Fibroblast of mammary gland (primary cell): ENCODE measurements at regions not wholly inside any gene's neighbourhood (a gene's known extent, or its start where the extent isn't known, plus 50 kb on each side); places are given as distances from the start of the nearest gene placed in this dataset.
A peak's percentile ranks its signal among the peaks of the same experiment; 100 is the strongest.

Experiments
- DNase-seq: peaks from one replicate; pipeline ENCODE4 v3.0.0-alpha.2; 2010; ENCODE audit warnings: low read depth
- H3K4me3 ChIP-seq: 2 replicates; pipeline ENCODE4 v1.5.1; 2011; ENCODE audit warnings: low read depth, mild to moderate bottlenecking, low read length, moderate library complexity; ENCODE audit not compliant: control insufficient read depth
- TF ChIP-seq, protein P1 (sequence below): conservative IDR thresholded peaks from 2 replicates; pipeline ENCODE4 v1.5.1; 2011; ENCODE audit warnings: low read depth, low read length, inconsistent platforms; ENCODE audit not compliant: control insufficient read depth, insufficient read depth

DNA sequence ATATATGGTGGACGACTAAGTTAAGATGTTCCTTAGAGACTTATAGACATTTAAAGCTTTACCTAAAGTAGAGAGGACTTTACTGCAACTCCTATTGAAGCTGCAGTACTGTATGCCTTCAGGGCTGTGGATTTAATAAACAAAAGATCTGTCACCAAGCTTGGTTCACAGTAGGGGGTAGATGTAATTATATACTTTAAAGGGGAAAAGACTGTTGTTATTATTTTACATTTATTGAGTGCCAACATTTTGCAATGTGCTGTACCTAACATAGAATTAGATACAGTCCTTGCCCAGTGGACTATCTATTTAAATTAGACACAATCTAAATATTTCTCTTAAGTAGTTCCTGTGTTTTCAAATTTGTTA is 67.2 kb downstream of the SLIT2 start:
- TF ChIP-seq, protein P1, sequence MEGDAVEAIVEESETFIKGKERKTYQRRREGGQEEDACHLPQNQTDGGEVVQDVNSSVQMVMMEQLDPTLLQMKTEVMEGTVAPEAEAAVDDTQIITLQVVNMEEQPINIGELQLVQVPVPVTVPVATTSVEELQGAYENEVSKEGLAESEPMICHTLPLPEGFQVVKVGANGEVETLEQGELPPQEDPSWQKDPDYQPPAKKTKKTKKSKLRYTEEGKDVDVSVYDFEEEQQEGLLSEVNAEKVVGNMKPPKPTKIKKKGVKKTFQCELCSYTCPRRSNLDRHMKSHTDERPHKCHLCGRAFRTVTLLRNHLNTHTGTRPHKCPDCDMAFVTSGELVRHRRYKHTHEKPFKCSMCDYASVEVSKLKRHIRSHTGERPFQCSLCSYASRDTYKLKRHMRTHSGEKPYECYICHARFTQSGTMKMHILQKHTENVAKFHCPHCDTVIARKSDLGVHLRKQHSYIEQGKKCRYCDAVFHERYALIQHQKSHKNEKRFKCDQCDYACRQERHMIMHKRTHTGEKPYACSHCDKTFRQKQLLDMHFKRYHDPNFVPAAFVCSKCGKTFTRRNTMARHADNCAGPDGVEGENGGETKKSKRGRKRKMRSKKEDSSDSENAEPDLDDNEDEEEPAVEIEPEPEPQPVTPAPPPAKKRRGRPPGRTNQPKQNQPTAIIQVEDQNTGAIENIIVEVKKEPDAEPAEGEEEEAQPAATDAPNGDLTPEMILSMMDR = no peak
- DNase-seq = no peak
- no peak overlapping the region for H3K4me3 ChIP-seq

DNA sequence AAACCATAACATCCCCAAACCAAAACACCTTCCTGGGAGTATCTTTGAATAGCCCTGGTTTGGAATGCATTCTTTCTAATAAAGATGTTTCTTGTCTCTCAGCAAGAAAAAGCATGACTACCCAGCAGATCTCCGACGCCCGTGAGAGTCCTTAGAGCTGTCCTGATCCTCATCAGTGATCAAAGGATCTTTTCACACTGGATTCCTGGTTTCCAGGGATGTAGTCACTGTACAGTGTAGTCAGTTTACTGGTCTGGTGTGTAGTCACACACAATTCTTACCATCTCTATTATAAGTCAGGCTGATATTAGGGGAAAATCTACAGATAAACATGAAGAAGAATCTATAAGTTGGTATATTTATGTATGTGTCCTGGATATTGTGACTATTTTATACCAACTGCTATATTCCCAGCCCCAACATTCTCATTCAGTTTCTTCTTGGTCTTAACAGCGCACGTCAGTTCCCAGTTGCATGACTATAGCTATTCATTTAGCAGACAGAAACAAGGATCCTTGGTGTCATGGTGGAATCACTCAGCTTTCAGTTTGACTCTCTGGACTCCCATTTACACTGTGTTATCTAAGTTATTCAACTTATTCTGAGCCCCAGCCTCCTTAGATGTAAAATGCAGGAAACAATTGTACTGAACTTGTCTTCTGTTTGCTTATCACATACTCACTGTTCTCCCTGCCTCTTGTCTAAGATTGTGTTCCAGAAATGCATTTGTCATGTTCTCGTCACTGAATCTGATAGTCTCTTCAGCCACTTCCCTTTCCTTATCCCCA is 68.3 kb downstream of the SLIT2 start:
- TF ChIP-seq, protein P1 = no peak
- no peak for DNase-seq
- H3K4me3 ChIP-seq = no peak overlapping the region

DNA sequence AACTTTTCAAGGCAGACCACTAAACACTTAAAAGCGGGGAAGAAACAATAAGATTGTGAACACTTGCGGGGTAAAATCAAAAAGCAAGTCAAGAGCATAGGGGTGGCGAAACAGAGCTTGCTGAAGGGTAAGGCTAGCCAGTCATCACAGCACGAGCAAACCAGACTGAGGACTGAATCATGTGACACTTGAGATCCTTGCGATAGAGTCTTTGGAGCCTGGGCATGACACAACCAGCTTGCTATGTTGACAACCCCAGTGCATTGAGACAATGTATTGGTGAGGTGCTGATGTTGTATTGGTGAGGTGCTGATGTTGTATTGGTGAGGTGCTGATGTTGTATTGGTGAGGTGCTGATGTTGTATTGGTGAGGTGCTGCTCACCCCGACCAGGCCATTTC is 72.3 kb downstream of the SLIT2 start:
- DNase-seq = peak; percentile 48

DNA sequence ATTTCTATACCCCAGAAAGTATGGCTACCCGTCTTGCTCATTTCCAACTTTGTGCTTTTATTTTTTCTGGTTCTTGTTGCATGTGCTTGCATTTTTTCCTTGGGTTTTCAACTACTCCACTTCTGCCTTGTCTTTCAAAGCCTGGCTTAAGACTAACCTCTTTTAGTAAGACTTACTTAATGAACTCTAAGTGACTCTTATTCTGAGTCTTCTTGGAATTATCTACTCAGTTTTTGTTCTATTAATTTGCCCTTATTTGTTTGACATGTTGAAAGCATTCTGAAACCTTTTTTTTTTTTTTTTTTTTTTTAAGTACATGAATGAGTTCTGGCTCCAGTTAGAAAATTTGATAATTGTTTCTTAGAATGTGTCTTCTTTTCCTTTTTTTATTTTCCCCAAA is 74.8 kb downstream of the SLIT2 start:
- DNase-seq = no peak
- TF ChIP-seq, protein P1 = no peak
- H3K4me3 ChIP-seq = no peak overlapping the region

More for the DNA sequence above, 72.3 kb downstream of the SLIT2 start:
- TF ChIP-seq, protein P1 = no peak
- H3K4me3 ChIP-seq = no peak overlapping the region

DNA sequence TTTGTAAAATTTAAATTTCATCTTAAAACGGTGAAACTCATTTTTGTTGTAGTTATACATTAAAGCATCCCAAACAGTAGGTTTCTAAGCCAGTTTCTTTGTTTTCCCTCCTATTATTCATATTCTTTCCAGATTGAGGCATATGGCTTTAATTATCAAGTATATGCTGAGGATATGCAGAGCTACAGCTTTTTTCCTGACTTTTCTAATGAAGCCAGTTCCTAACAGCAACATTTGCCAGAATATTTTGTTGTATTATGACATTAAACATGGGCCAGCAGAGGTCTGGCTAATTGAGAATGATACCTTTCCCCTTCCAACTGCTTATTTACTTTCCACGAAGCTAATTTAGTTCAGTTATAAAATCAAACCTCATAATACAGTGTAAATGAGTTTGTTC is 75.3 kb downstream of the SLIT2 start:
- no peak overlapping the region for H3K4me3 ChIP-seq
- peak; percentile 55 for DNase-seq
- TF ChIP-seq, protein P1 = no peak

DNA sequence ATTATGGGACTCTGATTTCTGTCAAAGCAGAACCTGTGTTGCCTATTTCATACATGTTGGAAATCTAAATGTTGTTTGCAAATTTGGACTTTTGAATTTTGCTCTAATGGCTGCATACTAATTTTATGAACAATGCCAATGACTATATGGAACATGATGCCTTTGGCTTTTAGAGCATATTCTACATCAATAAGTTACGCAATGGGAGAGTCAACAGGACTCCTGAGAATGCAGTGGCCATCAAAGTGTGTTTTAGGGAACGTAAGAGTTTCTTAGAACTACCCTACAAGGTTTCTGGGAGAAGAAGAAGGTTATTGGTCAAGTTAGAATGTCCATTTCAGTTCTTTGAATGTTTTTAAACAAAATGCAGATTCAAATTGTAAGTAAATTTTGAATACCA is 76.1 kb downstream of the SLIT2 start:
- peak; percentile 43 for DNase-seq
- H3K4me3 ChIP-seq = no peak overlapping the region
- TF ChIP-seq, protein P1 = no peak
